Mammary epithelial cell (primary cell): ENCODE measurements at regions not wholly inside any gene's neighbourhood (a gene's known extent, or its start where the extent isn't known, plus 50 kb on each side); places are given as distances from the start of the nearest gene placed in this dataset.

Experiments used
- CTCF ChIP-seq, 2 donors: IDR thresholded peaks in 1 of 2; conservative IDR thresholded peaks in 1 of 2; 2 replicates each; pipeline ENCODE4 v1.5.1; 2011 to 2012; ENCODE audit warnings: inconsistent platforms in 2 of 2, low read length in 2 of 2, mild to moderate bottlenecking in 2 of 2, control low read depth in 1 of 2, low read depth in 1 of 2; ENCODE audit not compliant: insufficient read depth in 1 of 2; ENCODE audit errors: extremely low read depth in 1 of 2
- EZH2 ChIP-seq: IDR thresholded peaks from 2 replicates; pipeline ENCODE4 v1.6.1; 2012; ENCODE audit warnings: low read length, inconsistent platforms, borderline replicate concordance

DNA sequence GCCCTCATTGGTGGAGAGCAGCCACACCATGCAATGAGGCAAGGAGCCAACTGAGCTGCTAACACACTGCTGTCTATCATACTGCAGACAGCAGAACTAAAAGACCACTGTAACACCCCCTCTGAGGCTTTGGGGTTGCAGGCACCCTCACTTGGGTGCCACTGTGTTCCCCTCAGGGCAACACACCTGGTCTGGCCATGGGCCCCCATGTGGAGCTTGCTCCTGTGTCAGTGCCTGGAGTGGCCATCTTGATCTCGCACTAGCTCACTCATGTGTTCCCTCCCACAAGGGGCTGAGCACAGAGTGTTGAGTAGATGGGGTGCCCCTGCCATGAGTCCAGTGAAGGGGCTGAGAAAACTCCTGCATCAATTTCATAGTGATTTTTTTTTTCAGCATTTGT lies 532.4 kb upstream of the FTMT start:
- TF ChIP-seq EZH2 (no peak), CTCF (conservative IDR thresholded peaks at IDR 0.05 in 1 of 2, IDR thresholded peaks at IDR 0.05 in 1 of 2; ENCODE audit: extremely low read depth in 1 of 2, insufficient read depth in 1 of 2, low read depth in 1 of 2, low read length in 2 of 2) (no peak)
